Renal cortical epithelial cell (primary cell): ENCODE measurements at regions not wholly inside any gene's neighbourhood (a gene's known extent, or its start where the extent isn't known, plus 50 kb on each side); places are given as distances from the start of the nearest gene placed in this dataset.
A peak's percentile ranks its signal among the peaks of the same experiment; 100 is the strongest.
"Not testable (repeated sequence)": the region's sequence is repeated elsewhere in the genome, so short reads cannot be mapped to it uniquely, and the experiment has no call there.

Source experiments
- DNase-seq: peaks from one replicate; pipeline ENCODE4 v3.0.0-alpha.2; 2011; ENCODE audit warnings: low read depth

DNA sequence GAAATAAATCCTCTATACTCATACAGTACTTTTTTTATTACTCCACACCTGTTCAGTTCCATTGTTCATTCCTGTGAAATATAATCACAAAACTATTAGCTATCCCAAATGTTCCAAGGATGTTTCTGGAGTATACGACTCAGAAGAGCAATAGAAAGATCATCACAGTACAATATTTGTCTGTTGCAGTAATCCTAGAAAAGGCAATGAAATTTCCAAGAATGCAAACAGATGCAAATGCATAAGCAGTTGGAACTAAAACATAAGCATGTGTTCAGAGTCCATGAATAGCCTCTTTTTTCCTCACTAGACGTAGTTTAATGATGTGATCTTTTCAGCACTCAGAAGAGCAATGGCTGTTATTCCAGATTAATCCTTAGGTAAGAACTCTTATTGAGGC is 55.2 kb downstream of the RTL3 start:
- no peak for DNase-seq

DNA sequence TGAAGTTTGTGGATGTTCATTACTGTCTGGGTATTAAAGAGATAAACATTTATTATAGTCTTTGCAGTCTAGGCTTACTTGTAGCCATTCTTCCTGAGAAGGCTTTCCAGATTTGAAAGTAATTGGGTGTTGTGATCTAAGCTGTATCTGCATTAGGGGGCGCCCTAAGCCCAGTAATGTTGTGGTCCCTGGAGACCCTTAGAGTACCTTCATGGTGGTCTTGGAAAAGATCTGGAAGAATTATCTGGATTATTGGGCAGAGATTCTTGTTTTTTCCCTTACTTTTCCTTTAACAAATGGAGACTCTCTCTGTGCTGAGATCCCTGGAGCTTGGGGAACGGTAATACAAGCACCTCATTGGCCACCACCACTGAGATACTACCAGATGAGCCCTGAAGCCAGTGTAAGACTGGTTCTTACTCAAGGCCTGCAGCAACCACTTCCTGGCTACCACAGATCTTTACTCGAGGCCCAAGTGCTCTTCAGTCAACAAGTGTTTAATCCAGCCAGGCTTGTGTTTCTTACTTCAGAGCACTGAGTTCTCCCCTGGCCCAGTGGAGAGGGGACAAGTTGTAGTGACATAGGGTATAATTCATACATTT is 63.1 kb downstream of the RTL3 start:
- DNase-seq, result no peak

DNA sequence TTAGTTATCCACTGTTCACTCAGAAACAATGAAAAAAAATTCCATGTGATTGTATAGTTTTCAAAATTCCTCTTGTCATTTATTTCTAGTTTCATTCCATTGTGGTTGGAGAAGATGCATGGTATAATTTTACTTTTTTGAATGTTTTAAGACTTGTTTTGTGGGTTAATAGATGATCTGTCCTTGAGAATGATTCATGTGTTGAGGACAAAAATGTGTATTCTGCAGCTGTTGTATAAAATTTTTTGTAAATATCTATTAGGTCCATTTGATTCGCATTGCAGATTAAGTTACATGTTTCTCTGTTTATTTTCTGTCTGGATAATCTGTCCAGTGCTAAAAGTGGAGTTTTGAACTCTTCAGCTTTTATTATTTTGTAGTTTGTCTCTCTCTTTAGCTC is 65.4 kb downstream of the RTL3 start:
- DNase-seq, result no peak

- DNase-seq, result no peak
Measured at GRCh38 chrX:78592030-78592429, 67.1 kb downstream of the RTL3 start.

- no peak for DNase-seq
Measured at GRCh38 chrX:78574306-78574705, 84.8 kb downstream of the RTL3 start.

DNA sequence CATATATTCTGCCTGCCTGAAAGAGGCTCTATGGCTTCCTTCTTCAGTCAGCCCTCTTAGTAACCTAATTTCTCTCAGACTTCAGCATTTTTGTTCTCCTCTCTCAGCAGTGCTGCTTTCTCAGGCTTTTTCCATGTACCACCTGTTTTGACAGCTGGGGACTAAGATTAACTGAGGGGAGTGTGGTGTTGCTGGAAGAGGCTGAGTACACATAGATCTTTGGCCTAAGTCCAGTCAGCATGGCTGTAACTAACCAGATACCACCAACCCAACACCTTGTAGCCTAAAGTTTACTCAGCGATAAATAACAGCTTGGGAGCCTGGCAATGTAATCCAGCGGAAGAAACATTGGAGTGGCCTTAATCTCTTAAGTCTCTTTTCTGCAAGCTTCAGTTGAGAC is 85.5 kb downstream of the RTL3 start:
- no peak for DNase-seq

GRCh38 chrX:78571849-78572248 is 87.3 kb downstream of the RTL3 start:
- no peak for DNase-seq

GRCh38 chrX:78555401-78555980 is 103.6 kb downstream of the RTL3 start:
- peak; percentile 1 for DNase-seq

GRCh38 chrX:78552628-78553027 is 106.5 kb downstream of the RTL3 start:
- not testable (repeated sequence) for DNase-seq

DNA sequence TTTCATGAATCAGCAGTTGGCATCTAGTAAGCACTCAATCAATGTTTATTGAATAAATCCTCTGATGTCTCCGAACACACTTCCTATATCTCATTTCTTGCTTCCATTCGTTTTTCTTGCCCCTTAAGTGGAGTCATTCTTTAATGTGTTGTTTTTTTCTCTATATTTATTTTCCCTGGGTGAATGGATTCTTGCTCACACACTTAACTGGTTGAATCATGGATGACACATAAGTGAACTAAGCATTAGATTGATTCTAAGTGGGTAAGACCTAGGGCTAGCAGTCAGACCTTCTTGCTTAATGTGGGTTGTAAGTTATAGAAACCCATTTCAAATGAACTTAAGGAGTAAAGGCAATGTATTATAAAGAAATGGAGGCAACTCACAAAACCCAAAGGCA is 111.1 kb downstream of the RTL3 start:
- DNase-seq, result peak; percentile 69

DNA sequence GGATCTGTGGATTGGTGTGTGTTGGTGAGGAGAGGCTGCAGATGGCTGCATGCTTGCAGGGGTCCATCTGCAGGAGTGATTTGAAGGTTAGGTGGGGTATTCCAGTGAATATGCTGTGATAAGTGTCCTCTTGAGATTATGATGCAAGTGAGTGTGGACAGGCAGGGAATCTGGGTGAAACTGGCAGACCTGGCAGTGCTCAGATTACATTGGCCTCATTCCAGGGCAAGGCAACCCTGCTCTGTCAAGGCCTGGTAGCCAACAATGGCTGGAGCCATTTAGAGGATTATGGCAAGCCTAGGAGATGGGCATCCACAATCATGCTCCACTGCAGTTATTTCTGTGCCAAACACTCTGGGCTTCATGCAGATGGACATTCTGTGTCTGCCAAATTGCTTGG is 113.9 kb downstream of the RTL3 start:
- DNase-seq, result no peak

GRCh38 chrX:78543281-78543680 is 115.8 kb downstream of the RTL3 start:
- DNase-seq, result no peak

- DNase-seq, result no peak
Measured at GRCh38 chrX:78540171-78540570, 119.0 kb downstream of the RTL3 start.

- DNase-seq, result no peak
Measured at GRCh38 chrX:78534221-78534620, 124.9 kb downstream of the RTL3 start.

DNA sequence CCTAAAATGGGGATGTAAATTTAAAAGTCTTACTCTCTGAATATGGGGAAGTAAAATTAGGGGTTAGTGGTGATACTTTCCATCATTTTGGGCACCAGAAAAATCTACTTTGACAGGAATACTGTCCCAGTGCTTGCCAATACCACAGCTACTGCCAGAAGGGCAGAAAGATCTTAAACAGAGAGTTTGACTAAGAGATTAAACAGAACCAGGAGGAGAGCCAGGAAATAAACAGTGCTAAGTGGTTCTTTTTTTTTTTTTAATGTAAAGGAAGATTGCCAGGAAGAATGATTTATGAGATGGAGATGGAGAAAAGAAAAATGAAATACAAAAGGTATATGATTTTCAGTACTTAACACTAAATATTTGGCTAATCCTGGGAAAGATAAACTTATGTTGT is 126.8 kb downstream of the RTL3 start:
- no peak for DNase-seq

GRCh38 chrX:78527818-78528217 is 131.3 kb downstream of the RTL3 start:
- no peak for DNase-seq

DNA sequence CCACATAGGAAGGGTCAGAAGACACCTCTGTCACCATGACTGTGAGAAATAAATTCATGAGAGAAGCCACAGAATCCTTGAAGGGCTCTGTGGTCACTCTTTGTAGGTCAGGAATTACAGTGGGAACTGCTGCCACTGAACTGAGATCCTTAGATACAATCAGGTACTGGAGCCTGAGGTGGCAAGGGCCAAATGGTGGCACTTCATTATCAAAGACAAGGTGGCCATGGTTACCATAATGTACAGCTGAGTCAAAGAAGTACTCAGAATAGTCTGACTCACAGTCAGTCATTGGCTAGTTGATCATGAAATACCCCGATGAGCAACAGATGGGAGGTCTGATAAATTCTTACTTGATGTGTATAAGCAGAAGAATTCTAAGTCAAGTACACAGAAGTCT is 131.9 kb downstream of the RTL3 start:
- peak; percentile 49 for DNase-seq

- no peak for DNase-seq
Measured at GRCh38 chrX:78522601-78523000, 136.5 kb downstream of the RTL3 start.

DNA sequence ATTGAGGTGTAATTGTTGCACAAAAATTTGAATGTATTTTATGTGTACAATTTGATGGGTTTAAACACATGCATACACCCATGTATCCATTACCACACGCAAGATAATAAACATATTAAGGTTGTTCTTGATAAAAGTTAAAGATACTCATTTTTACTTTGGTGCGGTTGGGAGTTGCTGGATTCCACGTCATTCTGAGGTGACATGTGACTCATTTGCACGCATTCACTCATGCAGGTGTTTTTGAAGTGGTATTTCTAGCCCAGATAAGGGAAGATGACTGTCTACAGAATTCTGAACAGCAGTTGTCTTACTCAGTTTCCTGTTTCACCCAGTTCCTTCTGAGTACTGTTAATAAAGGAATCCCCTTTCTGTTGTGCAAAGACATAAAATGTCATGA is 142.0 kb downstream of the RTL3 start:
- peak; percentile 21 for DNase-seq

- DNase-seq, result peak; percentile 20
Measured at GRCh38 chrX:78514852-78515251, 144.3 kb downstream of the RTL3 start.

GRCh38 chrX:78513971-78514738 is 145.0 kb downstream of the RTL3 start:
- DNase-seq, result peak; percentile 24

GRCh38 chrX:78506248-78506647 is 152.9 kb downstream of the RTL3 start:
- DNase-seq, result no peak

DNA sequence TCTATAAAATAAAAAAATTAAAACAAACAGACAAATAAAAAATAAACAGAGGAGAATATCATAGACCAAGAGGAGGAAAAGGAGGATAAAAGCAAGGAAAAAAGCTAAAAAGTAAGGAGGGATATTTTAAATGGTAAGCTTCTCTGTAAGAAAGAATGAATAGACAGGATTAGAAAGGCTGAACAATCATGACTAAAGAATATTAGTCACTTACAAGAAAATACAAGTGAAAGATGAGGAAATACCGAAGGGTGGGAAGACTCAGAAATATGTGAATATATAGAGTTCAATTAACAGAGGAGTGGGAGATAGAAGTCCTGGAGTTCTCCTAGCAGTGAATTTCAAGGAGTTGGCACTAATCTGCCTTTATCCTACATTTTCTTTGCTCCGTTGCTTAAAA is 162.6 kb downstream of the RTL3 start:
- no peak for DNase-seq
